ENCODE measurements at regions not wholly inside any gene's neighbourhood (a gene's known extent, or its start where the extent isn't known, plus 50 kb on each side); places are given as distances from the start of the nearest gene placed in this dataset.

- DNase-seq (ENCODE audit: extremely low spot score) = no peak
- ChIA-PET POLR2A (no interaction called here), CTCF (no interaction called here)
- no peak for TF ChIP-seq CTCF (IDR thresholded peaks at IDR 0.05; ENCODE audit: control extremely low read depth, extremely low read depth, low read depth, missing control alignments)
Observed at GRCh38 chr12:18853570-18854366, 115.8 kb downstream of the CAPZA3 start.

GRCh38 chr12:18857656-18858055 lies 119.7 kb downstream of the CAPZA3 start:
- CTCF ChIA-PET = no interaction called here
- no peak for DNase-seq (ENCODE audit: extremely low spot score)
- no peak for TF ChIP-seq CTCF (IDR thresholded peaks at IDR 0.05; ENCODE audit: control extremely low read depth, extremely low read depth, low read depth, missing control alignments)
- POLR2A ChIA-PET = no interaction called here

DNA sequence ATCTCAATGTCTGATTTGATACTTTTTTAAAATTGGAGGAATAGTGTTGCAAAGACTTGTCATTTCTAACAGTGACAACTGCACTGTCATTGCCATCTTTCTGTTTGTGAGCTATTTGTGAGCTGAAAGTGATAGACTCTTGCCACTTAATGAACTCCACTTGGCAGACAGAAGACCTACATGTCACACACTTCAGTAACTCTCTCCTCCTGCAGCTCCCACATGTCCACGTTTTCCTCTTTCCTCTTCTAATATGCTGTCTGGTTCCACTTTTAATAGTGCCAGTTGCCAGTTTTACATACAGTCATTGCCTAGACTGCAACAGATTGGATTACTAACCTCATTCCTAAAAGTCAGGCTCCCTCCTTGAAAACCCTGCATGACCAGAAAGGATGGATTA lies 121.5 kb downstream of the CAPZA3 start:
- TF ChIP-seq CTCF (IDR thresholded peaks at IDR 0.05; ENCODE audit: control extremely low read depth, extremely low read depth, low read depth, missing control alignments) = no peak
- no peak for DNase-seq (ENCODE audit: extremely low spot score)
- ChIA-PET CTCF (interaction anchor here (1.1 kb wide), 2 partner anchors 16 kb away, joined by 3 to 5 read pairs; no protein-coding TSS in a partner anchor), POLR2A (no interaction called here)

- ChIA-PET CTCF (no interaction called here), POLR2A (no interaction called here)
- DNase-seq (ENCODE audit: extremely low spot score) = no peak
- peak; percentile 30 for TF ChIP-seq CTCF (IDR thresholded peaks at IDR 0.05; ENCODE audit: control extremely low read depth, extremely low read depth, low read depth, missing control alignments)
Observed at GRCh38 chr12:18861287-18861858, 123.5 kb downstream of the CAPZA3 start.

GRCh38 chr12:18863769-18864500 lies 126.0 kb downstream of the CAPZA3 start:
- no peak for TF ChIP-seq CTCF (IDR thresholded peaks at IDR 0.05; ENCODE audit: control extremely low read depth, extremely low read depth, low read depth, missing control alignments)
- ChIA-PET CTCF (no interaction called here), POLR2A (no interaction called here)
- DNase-seq (ENCODE audit: extremely low spot score) = no peak

DNA sequence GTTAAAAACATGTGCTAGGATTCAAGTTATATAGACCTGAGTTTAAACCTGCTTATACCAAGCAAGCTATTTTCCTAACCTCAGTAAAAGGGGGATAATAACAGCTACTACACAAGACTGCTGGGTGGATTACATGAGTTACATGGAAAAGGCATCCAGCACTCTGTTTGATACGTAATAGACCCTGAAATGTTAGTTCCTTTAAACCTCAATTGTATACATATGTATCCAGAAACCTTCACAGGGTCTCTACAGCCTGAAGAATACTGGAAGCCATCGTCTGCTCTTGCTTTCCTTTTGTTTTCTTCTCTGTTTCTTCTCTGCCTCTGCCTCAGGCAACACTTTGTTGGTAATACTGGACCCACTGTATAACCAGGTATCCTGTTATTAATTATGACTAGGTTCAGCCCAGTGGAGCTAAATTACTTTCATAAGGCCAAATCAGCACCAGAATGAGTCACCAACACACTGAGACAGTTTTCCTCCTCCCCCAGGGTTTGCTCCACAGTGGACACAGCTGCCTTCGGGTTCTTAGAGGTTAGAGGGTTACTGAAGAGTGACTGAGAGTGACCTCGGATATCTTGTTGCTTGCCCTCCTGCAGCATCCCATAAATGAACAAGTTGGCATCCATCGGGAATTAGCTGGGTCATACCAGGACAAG lies 127.1 kb downstream of the CAPZA3 start:
- ChIA-PET POLR2A (no interaction called here), CTCF (no interaction called here)
- no peak for TF ChIP-seq CTCF (IDR thresholded peaks at IDR 0.05; ENCODE audit: control extremely low read depth, extremely low read depth, low read depth, missing control alignments)
- no peak for DNase-seq (ENCODE audit: extremely low spot score)
